GM18502 (cell line): ENCODE measurements at regions not wholly inside any gene's neighbourhood (a gene's known extent, or its start where the extent isn't known, plus 50 kb on each side); places are given as distances from the start of the nearest gene placed in this dataset.

Source experiments
- ATAC-seq: cut with Tn5 transposase; IDR thresholded peaks from one replicate; pipeline ENCODE4 v1.9.1; 2021; ENCODE audit warnings: mild to moderate bottlenecking; ENCODE audit not compliant: unreplicated experiment, poor library complexity

DNA sequence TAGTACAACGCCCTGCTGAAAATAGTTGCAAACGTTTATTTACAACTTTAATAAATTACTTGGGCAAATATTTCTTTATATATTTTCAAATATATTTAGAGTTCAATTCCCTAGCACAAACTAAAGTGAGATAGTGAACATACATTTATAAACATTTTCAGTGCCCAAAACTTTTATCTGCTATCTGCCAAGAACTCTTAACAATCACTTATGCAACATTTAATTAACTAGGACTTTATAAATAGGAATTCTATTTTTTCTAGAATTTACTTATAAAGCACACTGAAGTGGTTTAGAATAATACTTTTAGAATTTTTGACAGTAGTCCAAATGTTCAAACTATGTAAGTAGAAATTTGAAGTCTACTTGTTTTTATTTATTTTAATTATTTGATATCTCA, 452.6 kb upstream of the RGS17 start:
- ATAC-seq = no peak

DNA sequence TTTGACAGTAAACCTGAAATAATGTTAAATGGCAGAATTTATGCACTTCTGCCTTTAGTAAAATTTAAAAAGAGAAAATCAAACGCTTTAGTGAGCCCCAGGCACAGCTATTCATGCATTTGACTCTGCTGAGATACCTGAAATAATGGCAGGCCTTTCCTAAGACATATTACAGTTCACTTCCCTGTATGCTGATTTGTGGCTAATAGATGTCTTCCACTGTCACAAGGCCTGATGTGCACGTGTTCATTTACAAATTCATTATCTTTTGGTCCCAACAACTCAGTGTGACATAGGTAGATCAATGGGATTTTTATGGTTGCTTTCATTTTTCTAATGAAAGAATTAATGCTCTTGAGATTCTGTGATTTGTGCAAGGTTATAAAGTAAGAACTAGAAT, 449.7 kb upstream of the RGS17 start:
- ATAC-seq = no peak

DNA sequence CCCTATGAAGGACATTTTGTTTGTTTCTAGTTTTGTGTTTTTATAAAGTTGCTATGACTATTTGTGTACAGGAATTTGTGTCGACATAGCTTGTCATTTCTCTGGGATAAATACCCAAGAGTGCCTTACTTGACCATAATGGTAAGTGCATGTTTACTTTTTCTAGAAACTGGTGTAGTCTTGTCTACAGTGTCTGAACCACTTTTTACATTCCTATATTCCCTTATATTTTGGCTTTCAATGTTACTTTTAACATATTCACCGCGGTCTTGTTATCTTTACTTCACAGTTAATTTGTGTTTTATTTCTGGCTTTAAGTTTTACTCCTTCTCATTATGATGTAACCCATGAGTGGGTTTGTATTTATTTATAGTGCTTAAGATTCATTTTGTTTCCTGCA, 444.4 kb upstream of the RGS17 start:
- ATAC-seq = no peak

DNA sequence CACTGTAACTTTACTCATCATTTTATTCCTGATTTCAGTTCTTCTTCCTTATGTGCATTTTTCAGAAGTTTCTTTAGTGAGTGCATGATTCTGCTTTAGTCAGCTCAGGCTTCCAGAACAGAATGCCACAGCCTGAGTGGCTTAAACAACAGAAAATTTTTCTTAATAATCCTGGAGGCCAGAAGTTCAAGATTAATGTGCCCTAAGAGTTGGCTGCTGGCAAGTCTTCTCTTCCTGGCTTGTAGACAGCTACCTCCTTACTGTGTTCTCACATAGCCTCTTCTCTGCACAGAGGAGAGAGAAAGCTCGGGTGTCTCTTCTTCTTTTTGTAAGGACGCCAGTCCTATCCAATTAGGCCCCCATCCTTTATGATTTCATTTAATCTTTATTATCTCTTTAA, 443.1 kb upstream of the RGS17 start:
- no peak for ATAC-seq

DNA sequence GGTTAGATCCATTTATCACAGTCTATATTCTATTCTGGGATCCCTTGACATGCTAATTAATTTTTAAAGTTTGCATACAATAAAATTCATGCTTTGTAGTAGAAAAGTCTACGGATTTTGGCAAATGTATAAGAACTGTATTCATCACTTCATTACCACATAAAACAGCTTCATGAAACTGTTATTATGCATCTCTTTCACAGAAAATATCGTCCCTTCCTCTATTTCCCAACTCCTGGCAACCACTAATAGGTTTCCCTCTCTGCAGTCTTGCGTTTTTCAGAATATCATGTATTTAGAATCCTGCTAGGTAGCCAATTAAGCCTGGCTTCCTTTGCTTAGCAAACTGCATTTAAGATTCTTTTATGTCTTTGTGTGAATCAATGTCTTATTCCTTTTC, 441.3 kb upstream of the RGS17 start:
- no peak for ATAC-seq

DNA sequence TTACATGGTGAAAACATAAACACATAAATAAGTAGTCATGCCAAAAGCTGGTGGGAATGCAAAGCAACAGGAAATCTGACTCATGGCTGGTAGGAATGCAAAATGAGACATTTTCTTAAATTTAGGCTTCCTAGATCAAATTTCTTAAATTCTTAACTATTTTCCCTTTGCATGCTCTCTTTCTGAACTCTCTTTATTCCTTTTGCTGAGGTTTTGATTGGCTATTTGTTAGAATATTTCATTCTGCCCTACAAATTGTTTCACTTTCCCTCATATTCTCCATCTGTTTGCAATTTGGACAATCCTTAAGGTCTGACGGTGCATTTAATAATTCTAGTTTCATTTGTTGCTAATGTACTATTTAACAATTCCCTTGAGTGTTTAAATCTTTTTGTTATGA, 437.5 kb upstream of the RGS17 start:
- no peak for ATAC-seq

DNA sequence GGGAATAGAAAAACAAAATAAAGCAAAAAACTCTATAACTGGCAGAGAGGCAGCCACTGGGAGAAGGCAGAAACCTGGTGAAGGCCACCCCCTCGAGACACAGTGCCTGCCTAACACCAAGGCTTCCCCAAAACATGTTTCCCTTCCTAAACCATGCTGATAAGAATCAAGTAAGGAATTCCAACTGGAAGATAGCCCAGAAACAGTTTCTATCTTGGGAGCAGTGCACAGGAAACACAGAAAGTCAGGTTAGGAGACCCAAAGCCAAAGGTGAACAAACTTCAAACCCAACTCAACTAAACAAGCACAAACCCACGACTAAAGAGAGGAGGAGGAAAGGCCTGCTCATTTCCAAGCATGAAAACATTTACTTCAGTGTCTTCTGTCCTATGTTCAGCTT, 433.7 kb upstream of the RGS17 start:
- ATAC-seq = no peak

DNA sequence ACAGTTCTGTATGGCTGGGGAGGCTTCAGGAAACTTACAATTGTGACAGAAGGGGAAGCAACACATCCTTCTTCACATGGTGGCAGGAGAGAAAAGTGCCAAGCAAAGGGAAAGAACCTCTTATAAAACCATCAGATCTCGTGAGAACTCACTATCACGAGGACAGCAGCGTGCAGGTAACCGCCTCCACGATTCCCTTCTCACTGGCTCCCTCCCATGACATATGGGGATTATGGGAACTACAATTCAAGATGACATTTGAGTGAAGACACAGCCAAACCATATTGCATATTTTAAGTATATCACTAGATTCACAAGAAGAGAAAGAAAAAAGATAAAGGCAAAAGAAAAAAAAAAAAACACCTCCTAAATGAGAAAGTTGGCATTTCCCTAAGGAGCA, 431.9 kb upstream of the RGS17 start:
- no peak for ATAC-seq

DNA sequence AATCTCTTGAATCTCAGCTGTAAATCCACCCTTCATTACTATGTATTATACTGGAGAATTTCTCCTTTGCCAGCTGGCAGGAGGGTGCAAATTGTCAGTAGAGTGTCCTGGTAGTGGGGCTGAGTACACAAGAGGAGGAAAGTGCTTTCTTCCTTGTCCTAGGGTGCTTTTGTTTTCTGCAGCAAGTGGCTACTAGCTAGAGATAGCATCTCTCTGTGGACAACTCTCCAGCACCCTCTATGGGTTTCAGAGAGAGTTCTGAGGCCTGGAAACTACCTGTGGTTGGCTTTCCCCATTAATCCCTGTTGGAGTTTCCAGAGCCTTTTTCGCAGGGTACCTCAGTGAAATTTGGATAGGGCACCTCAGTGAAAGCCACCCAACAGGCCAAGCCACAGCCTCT, 422.5 kb upstream of the RGS17 start:
- ATAC-seq = peak; percentile 59

DNA sequence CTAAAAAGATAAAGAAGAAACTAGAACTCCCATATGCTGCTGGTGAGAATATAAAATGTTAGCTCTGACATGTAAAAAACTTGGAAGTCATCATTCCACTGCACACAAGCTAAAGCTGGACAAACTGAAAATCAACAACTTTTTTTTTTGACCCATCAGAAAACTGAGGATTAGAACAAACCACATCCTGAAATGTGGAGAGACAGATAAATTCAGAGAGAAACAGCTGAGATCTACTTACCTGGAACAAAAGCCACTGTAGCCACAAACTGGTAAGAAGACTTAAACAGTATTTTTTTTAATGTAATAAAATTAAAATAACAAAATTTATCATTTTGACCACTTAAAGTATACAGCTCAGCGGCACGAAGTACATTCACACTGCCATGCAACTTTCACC, 408.5 kb upstream of the RGS17 start:
- ATAC-seq = no peak

DNA sequence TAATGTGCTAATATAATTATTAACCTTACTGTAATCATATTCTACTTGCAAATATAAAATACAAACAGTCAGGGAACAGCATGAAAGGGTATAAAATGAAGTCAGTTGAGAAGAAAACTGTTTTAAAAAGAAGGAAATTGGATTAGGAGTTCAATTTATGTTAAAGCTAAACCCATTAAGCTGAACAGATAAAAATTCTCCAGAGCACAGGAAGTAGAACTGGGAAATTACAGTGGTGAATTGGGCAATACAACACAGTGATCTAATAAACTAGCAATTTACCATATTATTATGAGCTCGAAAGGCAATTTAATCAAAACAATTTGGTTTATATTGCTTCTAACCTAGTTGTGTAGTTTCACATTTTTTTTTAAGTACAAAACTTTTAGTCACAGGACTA, 407.4 kb upstream of the RGS17 start:
- no peak for ATAC-seq

DNA sequence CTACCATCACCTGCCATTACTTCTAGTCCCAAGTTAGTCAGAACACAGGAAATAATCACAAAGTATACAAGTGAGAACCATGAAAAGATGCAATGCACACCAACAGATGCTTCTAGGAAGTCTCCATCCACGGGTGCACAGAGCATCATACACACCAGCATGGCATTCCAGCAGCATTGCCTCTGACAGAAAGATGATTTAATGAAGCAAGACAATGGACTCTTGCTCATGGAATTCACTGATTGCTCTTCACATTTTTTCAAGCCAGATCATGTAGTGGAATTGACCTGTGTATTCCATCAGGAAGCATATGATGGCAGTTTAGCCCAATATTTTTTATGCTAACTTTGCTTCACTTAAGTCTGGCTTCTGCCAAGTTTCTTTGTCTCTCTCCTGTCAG, 406.3 kb upstream of the RGS17 start:
- ATAC-seq = no peak

DNA sequence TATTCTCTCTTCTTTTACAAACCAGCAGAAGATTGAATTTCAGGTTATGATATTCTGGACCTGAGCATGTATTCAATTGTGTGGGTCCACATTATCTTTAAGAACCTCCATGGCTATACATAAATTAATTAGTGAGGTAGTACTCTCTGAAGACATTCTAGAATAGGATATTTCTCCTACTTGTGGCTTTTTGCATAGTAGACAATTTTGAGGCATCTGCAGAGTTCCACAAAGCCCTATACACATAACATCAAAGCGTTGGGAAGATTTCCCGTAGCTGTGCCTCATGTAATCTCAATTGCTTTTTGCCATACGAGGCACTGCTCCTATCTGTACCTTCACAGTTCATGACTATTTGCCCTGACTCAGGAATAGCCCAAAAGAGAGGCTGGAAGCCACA, 395.4 kb upstream of the RGS17 start:
- no peak for ATAC-seq

DNA sequence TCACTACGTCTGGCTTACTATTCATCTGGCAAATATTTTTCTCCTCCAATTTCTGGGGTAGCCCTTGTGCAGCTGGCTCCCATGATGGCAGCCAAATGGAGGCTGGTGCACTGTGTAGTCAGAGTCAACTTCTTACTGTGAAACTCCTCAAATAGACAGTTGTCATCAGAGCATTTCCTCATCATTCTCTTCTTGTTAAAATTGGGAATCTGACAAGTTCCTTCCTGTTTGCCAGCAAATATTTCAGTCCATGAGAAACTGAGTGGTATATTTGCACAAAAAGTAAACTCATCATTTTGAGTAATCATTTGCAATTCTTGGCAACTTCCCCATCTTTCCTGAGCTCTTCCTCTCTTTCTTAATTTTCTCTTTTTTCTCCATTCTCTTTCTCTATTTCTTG, 394.9 kb upstream of the RGS17 start:
- no peak for ATAC-seq

DNA sequence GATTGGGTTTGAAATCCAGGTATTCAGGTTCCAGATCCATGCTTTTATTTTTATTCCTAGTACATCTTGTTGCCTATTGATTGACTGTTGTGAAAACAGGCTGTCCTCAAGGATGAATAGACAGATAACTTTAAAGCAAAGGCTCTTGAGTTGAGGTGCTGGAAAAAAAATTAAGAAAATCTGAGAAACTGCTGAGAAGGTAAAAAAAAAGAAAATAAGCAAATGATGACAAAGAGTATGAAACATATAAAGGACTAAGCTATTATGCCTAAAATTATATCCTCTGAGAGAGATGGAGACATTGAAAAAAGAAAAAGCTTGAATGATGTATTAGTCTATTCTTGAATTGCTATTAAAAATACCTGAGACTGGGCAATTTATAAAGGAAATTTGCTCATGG, 392.3 kb upstream of the RGS17 start:
- ATAC-seq = no peak

DNA sequence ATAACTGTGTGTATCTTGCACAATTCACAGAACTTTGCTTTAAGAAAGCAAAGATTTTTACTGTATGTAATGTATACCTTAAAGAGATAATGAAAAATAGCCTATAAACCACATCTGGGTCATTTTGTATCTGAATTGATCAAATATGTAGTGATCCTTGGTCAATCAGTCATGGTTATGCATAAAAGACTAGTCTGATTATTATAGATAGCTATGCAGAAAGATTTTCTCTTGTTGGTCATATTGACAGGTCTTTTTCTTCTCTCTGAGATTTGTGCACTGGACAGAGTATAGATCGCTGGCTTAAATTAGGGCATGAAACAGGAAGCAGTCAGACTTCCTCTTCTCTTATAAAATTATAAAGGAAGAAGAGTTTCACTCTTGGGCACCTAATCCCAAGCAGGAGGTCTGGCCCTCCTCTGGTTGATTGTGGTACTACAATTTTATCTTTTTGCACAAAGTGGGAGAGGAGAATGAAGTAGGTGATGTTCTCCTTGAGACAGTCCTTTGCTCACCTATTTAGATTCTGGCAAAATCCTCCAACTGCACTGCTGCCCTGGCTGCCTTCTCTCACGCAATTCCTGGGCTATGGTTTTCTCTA, 380.9 kb upstream of the RGS17 start:
- ATAC-seq = peak; percentile 95

DNA sequence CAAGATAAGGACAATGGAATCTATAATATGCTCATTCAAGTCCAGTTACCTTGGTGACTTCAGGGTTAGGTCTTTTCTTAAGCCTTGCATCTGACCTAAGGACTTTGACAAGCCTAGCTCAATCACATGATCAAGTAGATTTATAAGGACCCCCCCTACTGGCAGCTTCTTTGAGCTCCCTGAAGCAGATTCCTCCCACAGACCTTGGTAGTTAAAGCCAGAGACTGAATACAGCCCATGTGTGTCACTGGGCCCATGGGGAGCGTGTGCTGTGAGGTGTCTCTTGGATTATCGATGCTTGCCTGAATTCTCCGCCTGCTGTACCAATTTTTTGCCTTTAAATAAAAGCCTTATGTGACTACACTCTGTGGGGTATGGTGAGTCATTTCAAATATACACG, 372.7 kb upstream of the RGS17 start:
- peak; percentile 70 for ATAC-seq

DNA sequence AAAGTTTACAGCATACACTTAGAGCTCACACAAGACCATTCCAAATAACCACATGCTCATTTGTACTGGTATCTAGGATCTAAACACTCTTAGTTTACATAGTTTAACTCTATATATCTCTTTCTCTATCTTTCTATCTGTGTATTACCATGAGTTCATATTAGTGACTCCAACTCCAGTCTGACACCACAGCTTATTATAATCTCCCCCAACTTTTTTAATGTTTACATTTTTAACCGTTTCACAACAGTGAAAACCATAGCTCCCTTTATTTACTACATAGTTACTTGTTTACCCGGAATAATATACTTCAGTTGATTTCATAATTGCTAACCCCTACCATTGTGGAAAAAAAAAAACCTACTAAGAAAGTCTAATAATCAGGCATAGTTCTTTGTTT, 362.4 kb upstream of the RGS17 start:
- no peak for ATAC-seq

DNA sequence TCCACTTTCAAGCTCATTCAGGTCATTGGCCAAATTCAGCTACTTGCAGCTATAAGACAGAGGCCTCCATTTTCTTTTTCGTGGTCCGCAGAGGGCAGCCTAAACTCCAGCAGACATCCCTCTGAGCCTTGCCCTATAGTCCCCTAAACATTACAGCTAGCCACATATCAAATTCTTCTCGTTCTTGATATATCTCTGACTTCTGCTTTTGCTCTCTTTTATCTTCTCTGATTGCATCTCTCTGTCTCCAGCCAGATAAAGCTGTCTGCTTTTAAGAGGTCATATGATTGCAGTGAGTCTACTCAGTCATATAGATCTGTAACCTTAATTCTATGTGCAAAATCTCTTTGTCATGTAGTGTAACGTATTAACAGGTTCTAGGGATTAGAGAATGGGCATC, 358.4 kb upstream of the RGS17 start:
- no peak for ATAC-seq

DNA sequence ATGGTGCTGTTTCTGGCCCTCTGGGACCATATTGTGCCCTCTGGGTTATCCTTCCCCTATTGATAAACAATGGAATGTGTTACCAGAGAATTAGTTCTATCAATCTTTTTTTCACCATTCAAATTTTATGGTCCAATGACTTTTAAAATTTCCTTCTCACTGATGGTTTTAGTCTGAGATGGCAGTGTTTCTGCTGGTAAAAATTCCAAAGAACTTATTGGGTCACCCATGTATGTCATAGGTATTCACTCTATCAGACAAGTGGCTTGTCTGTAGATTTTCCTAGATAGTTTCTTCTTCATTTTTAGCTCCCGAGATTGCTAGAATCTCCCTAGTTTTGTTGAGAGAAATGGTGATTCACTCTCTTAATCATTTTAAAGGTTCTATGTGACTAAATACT, 357.2 kb upstream of the RGS17 start:
- ATAC-seq = no peak

DNA sequence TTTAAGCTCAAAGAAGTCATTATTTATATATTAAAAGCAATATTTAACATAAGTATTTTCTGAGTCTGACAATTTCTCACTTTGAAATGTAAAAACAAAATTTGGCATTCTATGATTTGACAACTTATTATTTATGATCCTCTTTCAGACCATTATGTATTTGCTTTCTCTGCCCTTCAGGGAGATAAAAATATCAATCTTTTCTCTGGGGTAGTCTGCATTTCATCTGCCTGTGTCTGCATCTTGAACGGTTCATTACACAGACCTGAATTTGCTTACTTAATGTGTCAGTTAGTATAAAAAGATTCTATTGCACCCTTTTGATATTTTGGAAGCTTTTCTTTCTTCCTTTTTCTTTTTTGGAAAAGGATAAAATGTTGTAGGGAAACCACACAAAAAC, 354.0 kb upstream of the RGS17 start:
- ATAC-seq = no peak

DNA sequence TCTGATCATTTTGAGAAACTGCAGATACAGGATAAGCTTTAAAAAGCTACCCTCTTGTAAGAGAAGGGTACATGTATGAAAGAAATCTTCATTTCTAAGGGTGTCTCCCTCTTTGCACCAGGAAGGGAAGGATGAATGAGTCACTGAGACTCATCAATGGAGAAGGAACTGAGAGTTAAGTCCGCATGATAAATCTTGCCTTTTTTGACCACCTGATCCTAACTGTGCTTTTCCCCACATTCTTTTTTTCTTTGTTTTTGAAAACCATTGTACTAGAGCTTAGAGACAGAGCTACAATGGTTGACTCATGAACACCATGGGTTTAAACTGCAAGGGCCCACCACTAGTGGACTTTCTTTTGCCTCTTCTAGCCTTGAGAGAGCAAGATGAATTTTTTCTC, 353.0 kb upstream of the RGS17 start:
- ATAC-seq = no peak

DNA sequence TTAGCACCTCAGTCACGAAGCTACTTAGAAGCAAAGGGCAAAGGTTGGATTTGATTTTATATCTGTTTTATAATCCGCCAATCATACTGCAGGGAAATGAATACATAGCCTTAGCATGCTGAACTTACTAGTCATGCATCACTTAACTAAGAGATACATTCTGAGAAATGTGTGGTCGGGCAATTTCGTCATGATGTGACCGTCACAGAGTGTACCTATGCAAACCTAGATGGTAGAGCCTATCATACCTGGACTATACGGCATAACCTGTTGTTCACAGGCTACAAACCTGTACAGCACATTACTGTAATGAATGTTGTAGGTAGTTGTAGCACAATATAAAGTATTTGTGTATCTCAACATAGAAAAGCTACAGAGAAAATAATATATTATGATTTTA, 345.2 kb upstream of the RGS17 start:
- no peak for ATAC-seq
